ENCODE measurements at regions not wholly inside any gene's neighbourhood (a gene's known extent, or its start where the extent isn't known, plus 50 kb on each side); places are given as distances from the start of the nearest gene placed in this dataset.
"Not testable (repeated sequence)": the region's sequence is repeated elsewhere in the genome, so short reads cannot be mapped to it uniquely, and the experiment has no call there.

GRCh38 chr1:187038784-187039183 is 210.0 kb downstream of the PLA2G4A start:
- TF ChIP-seq CTCF (IDR thresholded peaks at IDR 0.05; ENCODE audit: extremely low read depth, missing control alignments), result no peak

GRCh38 chr1:187041104-187041503 is 212.4 kb downstream of the PLA2G4A start:
- no peak for DNase-seq (ENCODE audit: low spot score)
- TF ChIP-seq CTCF (IDR thresholded peaks at IDR 0.05; ENCODE audit: extremely low read depth, missing control alignments), result no peak

More at GRCh38 chr1:187038784-187039183, 210.0 kb downstream of the PLA2G4A start:
- no peak for DNase-seq (ENCODE audit: low spot score)

GRCh38 chr1:187042538-187042937 is 213.8 kb downstream of the PLA2G4A start:
- no peak for DNase-seq (ENCODE audit: low spot score)
- no peak for TF ChIP-seq CTCF (IDR thresholded peaks at IDR 0.05; ENCODE audit: extremely low read depth, missing control alignments)

GRCh38 chr1:187043433-187043832 is 214.7 kb downstream of the PLA2G4A start:
- DNase-seq (ENCODE audit: low spot score), result not testable (repeated sequence)

DNA sequence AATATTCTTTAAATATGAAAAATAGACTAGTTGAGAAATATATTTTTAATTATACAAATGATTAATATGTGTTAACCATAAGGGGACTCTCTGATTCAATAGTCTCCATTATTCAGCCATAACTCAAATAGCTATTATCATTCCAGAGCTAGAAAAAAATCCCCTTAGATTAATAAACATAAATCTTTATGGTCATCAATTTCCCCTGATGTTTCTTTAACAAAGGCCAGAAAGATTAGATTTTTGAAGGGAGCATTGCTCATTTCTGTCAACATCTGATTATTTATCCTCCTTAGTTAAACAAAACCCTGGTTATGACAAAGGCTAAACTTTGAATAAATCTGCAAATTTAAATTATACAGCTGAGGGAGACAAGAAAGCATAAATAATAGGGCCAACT is 215.7 kb downstream of the PLA2G4A start:
- DNase-seq (ENCODE audit: low spot score), result no peak
- TF ChIP-seq CTCF (IDR thresholded peaks at IDR 0.05; ENCODE audit: extremely low read depth, missing control alignments), result no peak

DNA sequence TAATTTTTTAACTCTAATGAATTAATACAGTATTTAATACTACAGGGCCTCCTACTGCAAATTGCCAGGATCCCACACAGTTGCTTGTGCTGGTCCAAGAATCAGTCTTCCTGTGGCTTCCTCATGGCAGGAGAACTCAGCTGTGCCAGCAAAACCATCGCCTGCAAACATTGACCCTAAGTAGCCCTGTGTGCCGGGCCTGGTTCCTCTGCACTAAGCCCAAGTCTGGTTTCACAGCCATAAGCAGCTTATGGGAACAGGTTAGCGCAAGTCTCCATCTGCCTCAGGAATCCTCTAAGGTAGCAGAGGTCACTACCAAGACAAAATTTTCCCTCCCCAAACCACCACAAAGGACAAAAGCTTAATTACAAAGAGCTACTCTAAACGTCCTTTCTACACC is 216.6 kb downstream of the PLA2G4A start:
- no peak for DNase-seq (ENCODE audit: low spot score)
- no peak for TF ChIP-seq CTCF (IDR thresholded peaks at IDR 0.05; ENCODE audit: extremely low read depth, missing control alignments)

- no peak for TF ChIP-seq CTCF (IDR thresholded peaks at IDR 0.05; ENCODE audit: extremely low read depth, missing control alignments)
- DNase-seq (ENCODE audit: low spot score), result no peak
Observed at GRCh38 chr1:187046293-187046692, 217.5 kb downstream of the PLA2G4A start.

DNA sequence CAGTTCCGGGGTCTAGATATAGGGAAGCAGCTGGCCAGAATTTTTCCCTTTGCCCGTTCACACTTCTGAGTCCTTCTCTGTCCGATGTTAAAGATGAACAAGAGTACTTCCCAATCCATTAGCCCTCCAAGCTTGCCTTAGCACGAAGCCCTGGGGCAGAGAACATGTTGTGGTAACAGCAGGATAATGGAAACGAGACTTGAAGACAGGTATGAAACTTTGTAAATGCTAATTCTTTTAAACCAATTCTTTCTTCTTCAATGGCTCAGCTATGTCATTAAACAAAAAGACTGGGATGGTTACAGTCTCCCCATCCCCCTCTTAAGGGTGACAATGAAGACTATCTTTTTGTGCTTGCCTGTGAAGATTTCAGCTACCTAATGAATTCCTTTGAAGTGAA is 218.5 kb downstream of the PLA2G4A start:
- no peak for TF ChIP-seq CTCF (IDR thresholded peaks at IDR 0.05; ENCODE audit: extremely low read depth, missing control alignments)
- DNase-seq (ENCODE audit: low spot score), result no peak
